GM19372 (cell line): ENCODE measurements at regions not wholly inside any gene's neighbourhood (a gene's known extent, or its start where the extent isn't known, plus 50 kb on each side); places are given as distances from the start of the nearest gene placed in this dataset.

ENCODE experiments used
- ATAC-seq: cut with Tn5 transposase; IDR thresholded peaks from one replicate; pipeline ENCODE4 v1.9.1; 2021; ENCODE audit warnings: mild to moderate bottlenecking, low read depth, moderate library complexity; ENCODE audit not compliant: unreplicated experiment

DNA sequence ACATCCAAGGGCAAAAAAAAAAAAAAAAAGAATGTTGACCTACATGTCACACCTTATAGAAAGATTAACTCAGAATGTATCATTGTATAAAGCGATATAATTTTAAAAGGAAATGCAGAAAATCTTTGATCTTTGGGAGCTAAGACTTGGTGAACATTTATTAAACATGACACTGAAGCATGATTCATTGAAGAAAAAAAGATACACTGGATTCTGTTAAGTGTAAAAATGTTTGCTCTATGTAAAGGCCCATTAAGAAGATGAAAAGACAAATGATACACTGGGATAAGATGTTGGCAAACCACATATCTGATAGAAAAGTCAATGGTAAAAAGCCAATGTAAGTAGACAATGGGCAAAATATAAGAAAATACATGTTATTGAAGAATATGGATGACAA, 1131.0 kb downstream of the AACS start:
- no peak for ATAC-seq

DNA sequence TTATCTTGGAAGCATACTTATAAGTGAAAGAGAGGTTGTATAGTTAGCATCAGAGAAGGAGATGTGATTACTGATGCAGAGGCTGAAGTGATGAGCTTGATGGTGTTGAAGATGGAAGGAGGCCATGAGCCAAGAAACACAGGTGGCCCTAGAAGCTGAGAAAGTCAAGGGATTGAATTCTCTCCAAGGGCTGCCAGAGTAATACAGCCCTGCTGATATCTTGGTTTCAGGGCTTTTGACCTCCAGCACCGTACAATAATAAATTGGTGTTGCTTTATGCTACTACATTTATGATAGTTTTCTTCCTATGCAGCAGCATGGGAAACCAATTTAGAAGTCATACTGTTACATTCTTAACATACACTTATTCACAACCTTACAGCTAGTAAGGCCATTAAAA, 1133.3 kb downstream of the AACS start:
- ATAC-seq, result no peak

DNA sequence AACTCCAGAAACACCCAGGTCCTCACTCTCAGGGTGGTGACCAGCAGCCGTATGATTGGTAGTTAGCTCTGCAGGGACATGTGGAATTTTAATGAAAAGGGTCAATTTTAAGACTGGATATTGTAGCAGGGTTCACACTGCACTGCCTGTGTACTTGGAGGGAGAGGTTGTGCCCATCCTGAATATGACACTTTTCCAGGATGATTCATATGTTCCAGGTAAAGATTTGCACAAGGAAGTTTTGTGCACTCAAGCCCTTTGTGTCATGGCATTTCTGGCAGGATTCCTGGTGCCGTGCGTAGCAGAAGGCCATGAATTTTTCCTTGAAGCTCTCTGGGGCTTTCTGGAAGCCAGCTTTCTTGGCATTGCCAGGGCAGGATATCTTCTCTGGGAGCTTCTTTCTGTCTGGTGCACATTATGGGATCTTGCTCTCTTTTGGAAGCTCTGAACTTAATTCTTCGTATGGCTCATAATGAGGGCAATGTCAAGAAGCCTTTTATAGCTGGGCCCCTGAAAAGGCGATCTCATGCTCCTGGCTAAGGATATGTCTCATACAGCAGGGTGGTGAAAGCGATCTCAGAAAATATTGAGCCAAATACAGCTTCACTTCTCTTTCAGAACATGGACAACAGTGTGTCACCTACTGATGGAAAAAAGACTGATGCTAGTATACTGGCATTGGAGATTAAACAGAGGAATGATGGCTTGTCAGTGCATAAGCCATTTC, 1133.9 kb downstream of the AACS start:
- no peak for ATAC-seq

DNA sequence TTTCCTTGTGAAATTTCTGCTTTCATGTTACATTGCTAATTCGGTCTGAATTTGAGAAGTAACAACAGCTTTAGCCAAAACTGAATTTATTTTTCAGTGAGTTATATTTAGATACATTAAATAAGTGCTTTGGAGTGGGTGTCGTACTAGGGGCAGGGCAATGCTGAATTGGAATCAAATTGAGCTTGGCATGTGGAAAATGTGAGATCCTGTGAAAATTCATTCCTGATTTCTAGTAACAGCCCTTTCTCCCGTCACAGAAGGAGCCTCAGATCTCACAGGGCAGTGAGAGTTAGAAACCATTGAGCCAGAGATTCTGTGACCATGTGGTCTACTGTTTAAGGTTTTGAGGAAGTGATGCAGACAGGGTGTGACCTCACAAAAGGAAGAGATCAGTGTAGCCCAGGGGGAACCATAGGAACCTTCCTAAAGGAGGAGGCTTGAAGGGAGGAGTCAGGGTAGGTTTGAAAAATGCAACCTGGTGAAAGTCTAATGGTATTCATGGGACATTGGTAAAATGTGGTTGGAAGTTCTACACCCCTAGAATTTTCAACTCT, 1136.8 kb downstream of the AACS start:
- no peak for ATAC-seq

DNA sequence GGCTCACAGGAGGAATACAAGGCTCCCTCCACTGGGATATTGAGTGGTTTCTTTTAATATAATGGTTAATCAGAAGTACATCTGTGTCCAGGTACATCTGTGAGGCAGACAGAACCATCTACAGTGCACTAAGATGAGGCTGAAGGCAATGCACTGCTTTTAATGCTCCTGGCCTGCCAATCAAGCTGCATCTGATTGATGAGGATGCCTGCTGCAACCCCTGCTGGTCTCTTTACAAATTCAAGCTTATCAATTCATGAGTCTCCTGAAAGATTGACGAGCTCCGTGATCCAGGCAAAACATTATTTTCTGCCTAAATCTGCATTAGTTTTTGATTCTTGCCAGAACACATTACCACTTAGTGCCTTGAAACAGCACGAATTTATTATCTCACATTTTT, 1139.1 kb downstream of the AACS start:
- no peak for ATAC-seq

DNA sequence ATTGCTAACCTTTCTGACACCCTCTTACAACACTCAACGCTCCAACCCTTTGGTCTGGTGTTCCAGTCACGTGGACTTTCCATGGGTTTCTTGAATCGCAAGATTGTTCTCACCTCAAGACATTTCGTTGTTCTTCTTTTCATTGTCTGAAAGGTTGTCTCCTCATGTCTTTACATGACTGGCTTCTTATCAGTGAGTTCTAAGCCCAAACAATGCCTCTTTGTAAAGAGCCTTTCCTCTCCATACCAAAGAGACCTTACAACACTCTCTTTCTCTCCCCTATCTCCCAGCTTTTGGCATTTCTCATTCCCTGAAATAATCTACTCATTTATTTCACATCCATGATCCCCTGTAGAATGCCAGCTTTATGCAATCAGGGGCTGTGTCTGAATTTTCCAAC, 1144.8 kb downstream of the AACS start:
- ATAC-seq, result no peak

DNA sequence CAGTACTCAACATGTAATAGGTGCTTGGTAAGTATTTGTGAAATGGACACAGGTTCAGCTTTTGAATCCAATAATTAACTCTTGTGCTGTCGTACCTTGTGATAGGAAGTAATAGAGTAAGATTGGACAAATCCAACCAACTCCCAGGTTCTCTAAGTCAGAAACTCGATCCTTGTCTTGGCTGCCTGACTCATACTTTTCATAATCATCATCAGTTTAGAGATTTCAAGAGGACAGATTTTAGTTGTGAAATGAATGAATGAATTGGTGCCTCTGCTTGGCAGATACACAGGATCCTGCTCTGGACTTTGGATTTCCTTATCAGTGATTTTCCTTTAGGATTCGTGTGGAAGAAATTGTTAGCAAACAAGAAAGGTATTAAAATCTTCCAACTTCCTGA, 1145.2 kb downstream of the AACS start:
- no peak for ATAC-seq

DNA sequence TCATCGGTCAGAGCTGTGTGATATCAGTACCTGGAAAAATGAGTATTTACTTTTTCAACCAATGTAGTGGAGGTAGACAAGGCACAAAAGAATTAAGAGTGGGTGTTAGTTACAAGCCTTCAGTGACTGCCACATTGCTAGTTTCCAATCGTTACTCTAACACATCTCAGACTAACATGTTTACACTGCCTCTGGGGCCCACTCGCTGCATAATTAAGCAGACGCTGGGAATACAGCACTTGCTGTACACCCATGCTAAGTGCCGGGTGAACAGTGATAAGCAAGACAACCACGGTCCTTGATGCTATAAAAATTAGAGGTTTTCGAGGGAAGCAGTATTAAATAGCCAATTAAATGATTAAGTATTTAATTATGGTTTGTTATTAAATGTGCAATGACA, 1147.6 kb downstream of the AACS start:
- ATAC-seq, result no peak

DNA sequence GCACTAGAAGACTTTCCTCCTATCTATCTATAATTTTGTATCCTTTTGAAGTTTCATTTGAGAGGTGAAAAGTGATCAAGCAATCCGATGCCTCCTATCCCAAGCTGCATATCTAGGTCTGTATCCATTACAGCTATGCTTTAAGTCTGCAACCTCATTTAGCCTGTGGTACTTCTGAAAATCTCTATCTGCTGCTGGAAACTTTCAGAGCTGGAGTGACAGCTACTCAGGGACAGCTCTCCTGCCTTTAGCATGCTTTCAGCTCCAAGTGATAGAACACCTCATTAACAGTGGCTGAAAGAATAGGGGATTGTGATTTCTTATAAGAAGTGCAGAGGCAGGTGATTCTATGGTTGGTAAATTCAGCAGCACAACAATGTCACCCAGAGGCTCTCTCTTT, 1153.5 kb downstream of the AACS start:
- no peak for ATAC-seq

DNA sequence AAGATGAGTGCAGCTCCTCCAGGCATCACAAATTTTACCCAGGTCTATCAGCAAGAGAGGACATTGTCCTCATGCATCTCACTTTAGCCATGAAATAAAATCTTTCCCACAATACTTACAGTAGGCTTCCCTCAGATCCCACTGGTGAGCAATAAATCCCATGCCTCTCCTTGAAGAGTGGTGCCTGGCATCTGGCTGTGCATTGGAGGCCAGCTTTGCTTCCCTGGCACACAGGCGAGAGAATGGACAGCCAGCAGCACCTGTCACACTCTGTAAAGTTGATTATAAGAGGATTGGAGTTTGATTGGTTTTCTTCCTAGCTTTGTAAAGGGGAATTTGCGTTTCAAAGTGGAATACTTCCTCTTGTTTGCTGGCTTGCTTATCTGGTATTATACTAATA, 1153.9 kb downstream of the AACS start:
- no peak for ATAC-seq

DNA sequence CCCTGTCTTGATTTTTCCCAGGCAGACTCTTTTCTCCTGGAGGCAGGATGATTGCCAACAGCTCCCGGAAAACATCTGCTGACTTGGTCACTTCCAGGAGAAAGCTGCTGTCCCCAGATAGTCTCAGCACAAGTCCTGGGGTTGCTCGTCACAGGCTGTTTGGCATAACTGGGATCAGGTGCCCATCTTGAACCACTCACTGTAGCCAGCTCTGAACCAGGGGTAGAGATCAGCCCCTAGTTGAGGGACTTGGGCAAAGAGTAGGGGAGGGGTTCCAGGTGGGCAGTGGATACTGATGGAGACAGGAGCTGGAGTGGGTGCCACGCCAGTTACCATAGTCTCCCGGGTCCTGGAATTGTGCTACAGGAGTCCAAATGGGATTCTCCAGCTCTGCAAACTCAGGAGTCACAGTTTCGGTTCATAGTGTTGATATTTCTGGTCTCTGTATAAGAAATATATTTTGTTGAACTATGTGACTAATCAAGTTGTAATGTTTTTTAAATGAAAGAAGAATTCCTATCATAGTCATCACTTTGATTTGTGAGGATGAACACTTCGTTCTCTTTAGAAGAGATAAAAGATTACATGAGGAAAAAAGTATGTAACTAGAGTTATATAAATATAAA, 1154.5 kb downstream of the AACS start:
- no peak for ATAC-seq

DNA sequence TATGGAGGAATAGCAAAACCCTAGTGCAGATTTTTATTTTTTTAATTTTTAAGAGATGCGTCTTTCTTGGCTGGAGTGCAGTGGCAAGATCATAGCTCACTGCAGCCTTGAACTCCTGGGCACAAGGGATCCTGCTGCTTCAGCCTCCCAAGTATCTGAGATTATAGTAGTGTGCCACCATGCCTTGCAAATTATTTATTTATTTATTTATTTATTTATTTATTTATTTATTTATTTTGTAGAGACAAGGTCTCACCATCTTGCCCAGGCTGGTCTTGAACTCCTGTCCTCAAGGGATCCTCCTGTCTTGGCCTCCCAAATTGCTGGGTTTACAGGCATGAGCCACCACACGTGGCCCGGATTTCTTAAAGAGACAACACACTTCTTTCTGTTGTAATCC, 1158.8 kb downstream of the AACS start:
- ATAC-seq, result no peak

DNA sequence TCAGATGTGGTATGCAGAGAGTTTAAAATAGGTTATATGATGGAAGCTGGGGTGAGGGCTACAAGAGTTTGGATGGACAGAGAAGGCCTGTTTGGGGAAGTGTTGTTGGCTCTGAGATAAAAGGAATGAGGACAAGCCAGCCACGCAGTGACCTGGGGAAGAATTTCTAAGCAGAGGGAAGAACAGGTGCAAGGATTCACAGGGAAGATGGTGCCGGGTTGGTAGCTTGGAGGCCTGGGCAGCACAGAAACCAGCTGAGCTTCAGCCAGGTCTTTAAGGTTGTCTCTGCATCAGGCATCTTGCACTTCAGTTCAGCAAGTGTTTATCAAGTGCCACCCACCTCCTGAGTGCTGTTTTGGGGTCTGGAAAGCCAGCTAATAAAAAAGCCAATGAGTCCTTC, 1163.7 kb downstream of the AACS start:
- ATAC-seq, result no peak

DNA sequence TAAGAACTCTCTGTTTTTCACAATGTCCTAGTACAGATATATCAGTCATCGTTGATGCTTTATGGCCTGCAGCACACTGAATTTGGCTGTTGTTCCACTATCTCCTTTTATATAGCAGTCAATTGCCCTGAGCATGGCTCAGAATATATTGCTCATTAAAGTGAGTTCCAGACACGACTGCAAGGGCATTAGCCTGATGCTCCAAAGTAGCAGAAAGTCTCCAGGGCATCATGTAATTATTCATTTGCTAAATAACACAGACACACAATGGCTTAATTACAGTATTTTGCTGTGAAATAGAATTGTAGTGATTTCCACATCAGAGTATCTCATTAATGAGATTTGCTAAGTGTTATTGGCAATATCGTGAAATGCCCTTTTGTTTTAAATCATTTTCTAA, 1167.5 kb downstream of the AACS start:
- ATAC-seq, result no peak

DNA sequence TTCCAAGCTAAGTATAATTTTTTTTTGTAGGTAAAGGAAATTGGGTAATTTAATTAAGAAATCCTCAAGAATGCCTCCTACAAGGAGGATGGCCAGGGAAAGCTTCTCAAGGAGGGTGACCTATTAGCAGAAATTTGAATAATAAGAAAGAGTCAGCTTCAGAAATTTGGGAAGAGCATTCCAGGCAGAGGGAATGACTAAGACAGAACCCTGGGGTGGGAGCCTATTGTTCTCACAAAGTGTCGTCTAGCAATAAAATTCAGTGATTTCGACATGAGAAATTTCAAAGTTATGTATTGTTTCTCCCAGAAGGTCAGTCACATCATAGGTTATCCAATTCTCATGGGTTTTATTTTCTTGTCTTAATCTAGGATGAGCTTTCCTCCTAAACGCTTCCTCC, 1168.4 kb downstream of the AACS start:
- no peak for ATAC-seq

DNA sequence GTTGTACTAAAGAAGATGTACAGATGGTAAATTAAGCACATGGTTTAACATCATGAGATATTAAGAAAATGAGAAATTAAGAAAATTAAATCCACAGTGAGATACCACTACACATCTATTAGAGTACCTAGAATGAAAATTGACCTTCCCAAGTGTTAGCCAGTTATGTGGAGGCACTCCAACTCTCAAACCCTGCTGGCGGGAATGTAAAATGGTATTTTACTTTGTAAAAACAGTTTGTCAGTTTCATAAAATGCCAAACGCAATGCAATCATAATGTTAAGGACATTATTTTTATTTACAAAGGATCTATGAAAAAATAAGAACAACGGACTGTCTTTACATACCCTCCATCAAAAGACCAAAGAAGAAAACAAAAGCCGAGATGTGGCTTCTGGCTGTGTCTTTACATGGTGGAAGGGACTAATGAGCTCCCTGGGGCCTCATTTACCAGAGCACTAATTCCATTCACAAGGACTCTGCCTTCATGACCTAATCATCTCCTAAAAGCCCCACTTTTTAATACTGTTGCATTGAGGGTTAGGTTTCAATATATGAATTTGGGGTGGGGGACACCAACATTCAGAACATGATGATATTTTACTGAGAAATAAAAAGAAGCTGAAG, 1178.7 kb downstream of the AACS start:
- ATAC-seq, result no peak

DNA sequence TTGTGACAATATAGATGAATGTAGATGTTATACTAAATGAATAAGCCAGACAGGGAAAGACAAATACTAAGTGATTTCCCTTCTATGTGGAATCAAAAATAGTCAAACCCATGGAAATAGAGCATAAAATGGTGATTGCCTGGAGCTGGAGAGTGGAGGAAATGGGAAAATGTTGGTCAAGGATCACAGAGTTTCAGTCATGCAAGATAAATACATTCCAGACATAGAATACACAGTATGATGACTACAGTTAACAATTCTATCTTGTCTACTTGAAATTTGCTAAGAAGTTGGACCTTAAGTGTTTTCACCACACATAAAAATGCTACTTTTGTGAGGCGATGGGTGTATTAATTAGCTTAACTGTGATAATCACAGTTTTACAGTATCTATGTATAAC, 1182.7 kb downstream of the AACS start:
- ATAC-seq, result no peak

DNA sequence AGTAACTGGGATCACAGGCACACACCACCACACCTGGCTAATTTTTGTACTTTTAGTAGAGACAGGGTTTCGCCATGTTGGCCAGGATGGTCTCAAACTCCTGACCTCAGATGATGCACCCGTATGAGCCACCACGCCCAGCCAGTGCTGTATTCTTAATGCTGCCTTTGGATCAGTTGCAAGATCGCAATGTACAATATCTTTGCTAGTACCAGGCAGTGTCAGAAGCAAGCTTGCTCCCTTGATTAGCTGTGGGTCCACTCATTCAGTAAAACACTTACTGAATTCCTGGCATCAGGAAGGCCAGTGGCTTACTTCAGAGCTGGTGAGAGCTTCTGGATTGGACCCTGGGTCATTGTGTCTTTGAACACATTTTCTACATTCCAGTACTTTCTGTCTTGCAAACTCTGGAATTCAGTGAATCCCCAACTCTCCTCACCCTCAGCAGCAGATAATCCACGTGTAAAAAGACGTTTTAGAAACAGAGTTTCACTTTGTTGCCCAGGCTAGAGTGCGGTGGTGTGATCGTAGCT, 1183.7 kb downstream of the AACS start:
- ATAC-seq, result no peak

DNA sequence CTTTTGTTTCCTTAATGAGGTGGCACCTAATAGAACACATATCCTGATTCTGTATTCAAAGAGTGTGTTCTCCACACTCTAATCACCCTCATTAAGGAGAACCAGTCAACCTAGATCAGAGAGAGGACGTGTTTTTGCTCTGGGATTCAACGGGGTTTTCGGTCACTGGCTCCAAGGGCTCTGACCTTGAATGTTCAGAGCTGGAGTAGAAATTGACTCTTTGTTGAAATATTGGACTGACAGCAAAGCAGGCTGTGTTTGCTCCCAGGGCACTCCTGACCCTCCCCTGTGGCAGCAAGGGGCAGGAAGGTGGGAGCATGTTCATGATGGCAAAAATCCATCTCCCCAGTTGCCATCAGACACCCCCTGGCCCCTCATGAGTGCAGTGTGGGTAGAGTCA, 1193.0 kb downstream of the AACS start:
- no peak for ATAC-seq

DNA sequence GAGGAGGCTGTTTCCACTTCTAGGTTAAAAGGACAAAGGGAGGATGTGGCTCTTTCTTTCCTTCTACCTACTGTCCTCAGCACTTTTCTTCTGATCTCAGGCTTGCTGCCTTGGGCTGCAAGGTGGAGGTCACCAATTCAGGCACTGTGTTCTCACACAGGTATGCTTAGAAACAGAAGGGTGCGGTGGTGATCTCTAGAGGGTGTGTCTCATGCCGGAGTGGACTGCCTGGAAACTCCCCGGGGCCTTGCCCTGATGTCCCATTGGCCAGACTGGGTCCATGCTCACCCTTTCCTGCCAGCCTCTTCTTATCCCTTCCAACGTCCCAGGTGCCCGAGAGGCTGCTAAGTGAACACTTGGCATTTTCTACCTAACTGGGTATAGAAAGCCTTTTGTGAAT, 1197.6 kb downstream of the AACS start:
- no peak for ATAC-seq

DNA sequence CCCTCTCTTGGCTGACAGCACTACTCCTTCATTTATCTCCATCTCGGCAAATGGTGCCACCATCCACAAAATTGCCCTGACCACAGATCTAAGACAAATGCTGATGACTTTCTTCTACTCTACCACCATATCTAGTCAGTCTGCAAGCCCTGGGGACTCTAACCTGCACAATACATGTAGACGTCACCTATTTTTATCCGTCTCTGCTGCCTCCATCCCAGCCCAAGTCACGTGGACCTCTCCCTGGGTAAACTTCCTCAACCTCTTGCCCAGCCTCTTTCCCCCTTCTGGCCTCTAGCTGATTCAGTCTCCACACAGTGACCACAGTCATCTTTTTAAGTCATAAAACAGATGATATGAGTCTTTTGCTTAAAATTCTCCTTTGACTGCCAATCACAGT, 1203.0 kb downstream of the AACS start:
- no peak for ATAC-seq

DNA sequence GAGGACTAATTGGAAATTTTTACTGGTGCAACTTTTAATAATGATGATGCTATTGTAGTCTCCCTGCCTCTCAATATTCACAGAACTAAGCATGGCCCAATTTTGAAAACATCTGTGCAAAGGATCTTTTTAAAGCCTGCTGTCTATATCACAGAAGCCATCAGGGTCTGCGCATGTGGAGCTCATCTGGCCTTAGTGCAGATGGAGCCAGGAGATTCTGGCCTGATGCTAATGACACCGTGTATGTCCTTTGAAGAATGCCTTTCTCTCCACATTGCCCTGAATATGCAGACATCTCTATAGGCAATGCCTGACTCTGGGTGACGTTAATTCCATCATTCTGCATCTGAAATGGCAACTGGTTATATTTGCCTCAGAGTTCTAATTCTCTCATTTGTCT, 1205.9 kb downstream of the AACS start:
- ATAC-seq, result no peak
